Cerebellar nuclear complex (tissue), 1 donor: ENCODE measurements at regions not wholly inside any gene's neighbourhood (a gene's known extent, or its start where the extent isn't known, plus 50 kb on each side); places are given as distances from the start of the nearest gene placed in this dataset.

ENCODE experiments used
- DNase-seq, 2 experiments: peaks; one replicate each; lab custom pipeline; 2025; lab: John Stamatoyannopoulos, UW

DNA sequence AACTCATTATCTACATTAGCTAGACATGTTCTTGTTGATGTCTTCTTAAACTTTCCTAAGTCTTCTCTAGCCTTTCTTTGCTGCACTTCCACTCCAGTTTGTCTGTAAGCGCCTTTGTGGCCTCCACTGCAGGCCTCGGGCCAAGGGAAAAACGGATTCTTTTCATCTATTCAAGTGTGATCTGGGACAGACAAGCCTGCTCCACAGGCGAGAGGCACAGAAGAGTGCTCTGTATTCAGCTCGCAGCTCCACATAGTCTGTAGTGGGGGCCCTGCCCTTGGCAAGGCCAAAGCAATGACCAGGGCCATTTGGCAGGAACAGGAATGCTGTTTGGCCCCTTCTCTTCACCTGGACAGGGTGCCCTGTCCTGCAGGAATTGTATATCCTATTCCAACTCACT, 84.1 kb upstream of the BARX2 start:
- DNase-seq = no peak

DNA sequence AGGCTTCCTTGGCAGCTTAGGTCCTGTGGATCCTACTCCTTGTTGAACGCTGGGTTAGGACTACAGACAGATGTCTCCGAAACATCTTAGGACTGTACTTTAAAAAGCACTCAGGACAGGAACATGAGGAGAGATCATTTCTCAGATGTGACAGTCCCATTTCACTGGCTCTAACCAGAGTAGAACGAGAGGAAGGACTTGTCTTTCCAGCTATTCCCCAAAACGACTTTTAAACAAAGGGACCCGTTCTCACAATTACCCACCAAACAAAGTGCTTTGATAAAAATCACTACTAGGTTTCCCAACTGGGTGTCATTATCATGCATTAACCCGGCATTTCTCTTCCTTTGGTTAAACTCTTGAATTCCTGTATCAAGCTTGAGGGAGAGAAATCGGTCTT, 84.7 kb upstream of the BARX2 start:
- no peak for DNase-seq

DNA sequence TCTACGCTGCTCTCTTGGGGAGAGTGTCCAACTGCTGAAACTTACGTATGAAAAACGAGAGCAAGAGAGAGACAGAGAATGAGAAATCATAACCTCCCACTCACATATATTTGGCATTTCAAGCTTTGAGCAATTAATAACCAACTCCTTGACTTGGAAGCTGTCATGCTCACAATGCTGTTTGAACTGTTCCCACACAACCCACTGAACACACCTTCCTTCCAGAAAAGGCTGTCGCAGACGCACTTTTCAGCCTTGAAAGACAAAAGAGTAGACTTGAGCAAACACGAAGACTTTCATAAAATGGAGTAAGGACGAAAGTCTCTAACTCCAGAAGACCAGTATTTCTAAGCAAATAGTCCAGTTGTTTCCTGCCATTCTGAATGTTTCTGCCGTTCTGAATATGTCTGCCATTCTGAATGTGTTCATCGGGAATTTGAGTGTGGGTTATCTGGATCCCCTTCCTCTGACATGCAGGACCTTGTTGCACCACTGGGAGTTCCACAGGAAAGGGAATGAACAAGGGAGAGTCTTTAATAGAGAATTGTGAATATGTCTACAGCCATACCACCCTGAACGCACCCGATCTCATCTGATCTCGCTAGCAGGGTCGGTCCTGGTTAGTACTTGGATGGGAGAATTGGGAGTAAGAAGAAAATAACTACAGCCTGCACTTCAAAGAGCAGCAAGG, 86.2 kb upstream of the BARX2 start:
- no peak for DNase-seq

DNA sequence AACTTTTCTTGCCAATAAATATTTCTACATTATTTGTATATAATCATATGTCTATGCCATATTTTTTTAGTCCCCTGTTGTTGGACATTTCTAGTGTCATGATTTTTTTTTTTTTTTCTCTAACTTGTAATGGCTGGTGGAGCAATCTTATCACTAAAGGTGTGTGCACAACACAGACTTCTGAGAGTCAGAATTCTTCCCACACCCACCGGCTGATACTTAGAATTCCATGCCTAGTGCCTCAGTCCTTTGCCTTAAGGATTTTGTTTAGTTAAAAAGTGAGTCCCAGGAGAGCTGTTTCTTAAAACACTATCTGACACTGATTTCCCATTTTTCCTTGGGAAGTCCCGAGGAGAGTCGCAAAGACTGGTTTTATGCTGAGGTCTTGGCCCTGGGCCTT, 87.7 kb upstream of the BARX2 start:
- DNase-seq = no peak

DNA sequence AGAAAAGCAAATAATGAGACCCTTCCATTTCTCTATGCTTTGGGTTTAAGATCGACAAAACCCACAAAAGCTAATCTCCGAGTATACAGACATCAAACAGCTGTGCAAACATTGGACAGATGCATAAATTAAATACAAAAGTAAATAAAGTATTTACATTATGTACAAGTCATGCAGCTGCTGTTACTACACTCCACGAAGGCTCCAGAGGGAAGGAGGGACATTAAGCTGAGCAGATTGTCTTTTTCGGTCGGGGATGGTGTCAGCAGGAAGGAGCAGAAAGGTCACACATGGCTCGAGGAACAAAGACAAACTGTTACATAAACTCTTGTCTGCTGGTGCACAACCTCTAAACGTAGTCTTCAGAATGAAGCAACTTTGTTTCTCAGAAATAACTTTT, 88.8 kb upstream of the BARX2 start:
- DNase-seq = no peak

DNA sequence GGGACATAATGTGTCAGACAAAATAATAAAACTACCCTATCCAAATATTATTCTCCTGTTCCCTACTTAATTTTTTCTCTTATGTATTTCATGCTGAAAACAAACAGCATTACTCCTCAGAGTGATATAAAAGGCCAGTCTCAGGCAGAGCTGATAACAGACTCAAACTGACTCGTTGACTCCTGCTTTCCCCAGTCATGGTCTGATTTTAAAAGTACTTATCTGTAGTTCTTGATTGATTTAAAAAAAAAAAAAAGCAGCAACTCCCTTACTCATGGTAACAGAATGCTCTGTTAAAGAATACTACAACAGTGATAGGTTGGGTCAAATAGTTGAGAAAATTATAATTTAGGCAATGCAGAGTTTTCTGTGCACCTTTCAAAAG, 90.3 kb upstream of the BARX2 start:
- no peak for DNase-seq

DNA sequence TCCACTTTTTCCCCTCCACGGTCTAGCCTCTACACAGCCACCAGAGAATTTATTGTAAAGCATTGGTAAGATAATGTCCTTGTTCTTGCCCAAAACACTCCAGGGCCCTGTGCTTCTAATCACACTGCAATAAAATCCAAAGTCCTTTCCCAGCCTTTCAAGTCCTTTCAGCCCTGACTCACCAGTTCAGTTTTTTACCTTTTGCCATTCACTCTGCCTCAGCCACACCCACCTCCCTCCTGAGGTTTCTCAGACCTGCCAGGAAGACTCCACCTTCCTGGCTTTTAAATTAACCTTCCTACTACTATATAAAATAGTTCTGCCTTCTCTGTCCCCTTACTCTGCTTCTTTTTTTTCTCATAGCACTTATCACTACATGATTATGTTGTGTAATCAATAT, 91.0 kb upstream of the ARHGAP32 start:
- DNase-seq = no peak

DNA sequence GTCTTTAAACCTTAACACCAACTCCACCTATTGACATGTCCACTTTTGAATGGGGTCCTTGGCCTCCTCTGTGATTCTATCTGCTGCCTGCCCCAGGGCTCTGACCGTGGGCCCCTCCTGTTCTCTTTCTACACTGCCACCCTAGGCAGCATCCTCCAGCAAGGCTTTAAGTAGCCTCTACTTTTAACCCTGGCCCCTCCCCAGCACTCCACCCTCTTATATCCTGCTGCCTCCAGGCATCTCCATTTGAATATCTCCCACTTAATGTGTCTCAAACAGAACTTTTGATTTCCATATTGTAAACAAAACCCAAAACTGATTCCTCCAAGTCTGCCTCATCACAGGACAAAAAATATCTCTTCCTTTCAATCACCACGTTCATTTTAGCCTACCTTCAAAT, 90.5 kb upstream of the ARHGAP32 start:
- no peak for DNase-seq

DNA sequence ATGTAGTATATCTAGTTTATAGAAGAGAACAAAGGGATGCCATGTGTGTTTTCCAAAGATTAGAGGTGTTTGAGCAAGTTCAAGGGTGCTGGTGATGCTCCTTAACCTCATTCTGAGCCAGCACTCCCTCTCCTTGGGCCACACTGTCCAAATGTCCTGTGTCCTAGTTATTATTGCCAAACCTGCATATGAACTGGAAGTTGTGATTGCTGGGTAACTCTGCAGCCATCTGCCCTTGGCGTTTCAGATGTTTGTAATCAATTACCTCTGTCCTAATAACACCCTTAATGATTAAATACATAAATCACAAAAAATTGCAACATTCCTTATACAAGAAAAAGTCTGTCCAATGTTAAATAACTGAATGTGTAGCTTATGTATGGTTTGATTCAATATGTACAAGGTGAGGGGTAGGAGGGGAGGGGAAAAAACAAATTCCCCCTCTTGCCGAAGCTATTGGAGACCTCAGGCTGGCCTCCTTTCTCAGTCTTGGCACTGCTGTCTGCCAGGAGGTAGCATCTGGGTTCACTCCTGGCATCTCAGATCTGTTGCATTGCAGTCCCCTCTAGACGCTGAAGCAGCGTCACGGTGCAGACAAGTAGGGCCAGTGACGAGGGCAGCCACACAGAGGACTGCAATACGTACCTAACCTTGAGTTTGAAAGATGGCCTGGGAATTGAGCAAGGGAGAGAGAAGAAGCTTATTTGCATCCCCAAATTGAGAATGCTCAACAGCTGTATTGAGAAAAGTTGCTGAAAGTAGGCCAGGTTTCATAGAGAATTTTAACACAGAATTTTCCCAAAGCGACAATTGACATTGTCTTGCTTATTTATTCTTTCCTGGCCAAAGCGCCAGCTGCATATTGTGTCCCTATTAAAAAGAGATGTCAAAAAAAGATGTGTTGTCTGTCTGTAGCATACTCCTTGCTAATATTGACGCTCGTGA, 89.6 kb upstream of the ARHGAP32 start:
- DNase-seq = no peak

DNA sequence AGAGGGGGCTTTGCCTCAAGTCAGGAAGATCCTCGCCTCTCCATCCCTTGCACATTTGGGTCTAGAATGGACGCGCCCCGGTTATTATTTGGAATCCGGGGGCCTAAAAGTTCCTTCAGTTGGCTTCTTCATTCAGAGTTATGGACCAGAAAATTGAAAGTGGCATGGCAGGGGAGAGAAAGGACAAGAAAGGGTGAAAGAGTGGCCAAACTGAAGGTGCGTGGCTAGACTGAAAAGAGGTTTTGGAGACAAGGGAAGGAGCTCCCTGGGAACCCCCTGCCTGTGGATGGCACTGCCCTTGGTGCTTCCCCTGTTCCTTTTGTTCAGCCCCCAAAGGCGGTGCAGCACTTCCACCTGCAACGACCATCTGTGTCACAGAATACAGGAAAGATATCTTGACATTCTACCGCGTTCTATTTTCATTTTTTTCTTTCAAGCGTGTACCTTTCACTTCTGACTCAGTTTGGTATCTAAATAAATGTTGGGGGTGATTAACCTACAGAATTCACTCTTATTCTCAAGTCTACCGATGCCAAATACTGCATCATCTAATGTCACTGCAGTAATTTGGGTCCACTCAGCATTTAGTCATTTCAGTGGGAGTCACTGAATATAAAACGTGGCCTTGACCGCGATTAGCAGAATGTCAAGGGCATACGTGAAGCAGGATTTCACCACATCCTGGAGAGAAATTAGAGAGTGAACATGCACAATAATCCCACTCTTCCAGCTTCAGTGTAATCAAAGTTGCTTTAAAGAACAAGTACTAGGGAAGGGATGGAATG, 88.1 kb upstream of the ARHGAP32 start:
- DNase-seq = no peak

DNA sequence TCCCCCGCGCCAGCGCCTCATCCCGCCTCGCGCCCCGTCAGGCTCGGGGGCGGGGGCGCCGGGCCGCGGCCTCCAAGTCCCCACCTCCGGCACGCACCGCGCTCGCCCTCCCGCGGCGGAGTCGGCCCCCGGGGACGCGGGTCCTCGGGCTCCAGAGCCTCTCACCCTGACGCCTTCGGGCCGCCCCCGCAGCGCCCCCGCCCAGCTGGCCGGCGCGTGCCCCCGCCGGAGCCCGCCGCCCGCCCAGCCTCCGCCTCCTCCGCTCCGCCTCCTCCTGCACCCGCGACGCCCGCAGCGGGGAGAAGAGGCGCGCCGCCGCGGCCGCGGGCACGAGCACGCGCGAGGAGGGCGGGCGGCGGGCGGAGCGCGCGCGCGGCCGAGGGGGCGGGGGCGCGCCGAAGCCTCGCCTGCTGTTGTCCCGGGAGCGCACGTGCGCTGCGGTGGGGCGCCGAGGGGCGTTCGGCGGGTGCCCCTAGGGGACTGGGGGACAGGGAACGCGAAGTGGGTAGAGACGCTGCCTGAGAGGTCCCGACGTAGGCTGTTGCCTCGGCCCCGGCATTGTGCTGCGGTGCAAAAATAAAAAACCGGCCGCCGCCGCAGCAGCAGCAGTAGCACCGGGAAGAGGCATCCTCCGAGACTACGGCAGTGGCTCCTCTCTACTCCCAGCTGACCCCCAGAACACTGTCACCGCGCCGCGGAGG, 87.4 kb upstream of the ARHGAP32 start:
- no peak for DNase-seq

DNA sequence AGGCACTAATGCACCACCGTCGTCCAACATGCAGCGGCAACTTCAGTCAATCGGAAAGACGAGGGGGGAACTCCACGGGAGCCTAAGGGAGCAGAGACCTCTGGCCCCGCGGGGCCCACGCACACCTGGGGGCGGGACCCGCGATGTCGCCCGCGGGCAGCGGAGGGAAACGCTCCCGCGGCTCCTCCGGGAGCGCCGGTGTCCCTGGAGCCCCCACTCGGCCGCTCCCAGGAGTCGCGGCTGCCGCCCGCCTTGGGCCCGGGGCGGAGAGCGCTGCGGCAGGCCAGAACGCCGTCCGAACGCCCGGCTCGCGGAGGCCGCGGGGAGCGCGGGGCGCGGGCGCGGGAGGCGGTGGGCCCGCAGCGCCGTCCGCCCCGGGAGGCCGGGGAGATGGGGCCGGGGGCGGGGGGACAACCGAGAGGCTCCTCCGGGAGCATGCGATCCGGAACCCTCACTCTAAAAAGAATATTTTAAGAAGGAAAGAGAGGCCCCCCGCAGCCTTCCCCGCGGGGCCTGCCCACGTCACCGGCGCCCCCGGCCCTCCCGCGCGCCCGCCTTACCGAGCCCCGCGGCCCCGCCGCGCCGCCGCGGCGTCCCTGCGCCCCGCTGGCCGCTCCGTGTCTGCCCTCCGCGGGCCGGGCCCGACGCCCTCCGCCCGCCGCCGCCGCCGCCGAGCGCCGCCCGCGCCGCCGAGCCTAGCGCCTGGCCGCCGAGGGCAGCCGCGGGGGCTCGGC, 86.6 kb upstream of the ARHGAP32 start:
- DNase-seq = no peak

DNA sequence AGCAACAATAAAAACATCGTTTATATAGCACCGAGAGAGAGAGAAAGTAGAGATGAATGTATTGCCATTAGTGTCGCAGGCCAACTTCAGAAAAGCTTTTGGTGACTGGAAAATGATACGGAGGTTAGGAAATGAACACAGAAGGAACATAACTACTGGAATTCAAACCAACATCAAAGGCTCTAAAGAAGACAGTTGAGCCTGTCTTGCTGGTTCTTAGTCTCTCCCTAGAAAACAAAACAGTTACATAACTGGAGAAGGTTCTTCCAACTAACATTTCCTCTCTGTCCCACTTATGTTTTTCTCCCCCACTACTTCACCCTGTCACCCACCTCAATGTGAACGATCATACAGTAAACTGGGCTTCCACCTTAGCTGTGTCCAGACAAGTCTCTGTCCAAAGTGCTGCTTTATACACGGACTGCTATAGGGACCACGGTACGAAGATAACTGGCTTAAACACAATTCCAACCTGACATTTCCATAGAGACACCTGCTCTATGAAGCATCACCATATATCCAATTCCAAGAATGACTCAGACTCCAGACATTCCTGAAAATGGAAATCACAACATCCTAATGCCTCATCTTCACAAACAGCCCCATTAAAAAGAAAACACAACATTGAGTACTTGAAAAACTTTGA, 85.2 kb upstream of the ARHGAP32 start:
- no peak for DNase-seq

DNA sequence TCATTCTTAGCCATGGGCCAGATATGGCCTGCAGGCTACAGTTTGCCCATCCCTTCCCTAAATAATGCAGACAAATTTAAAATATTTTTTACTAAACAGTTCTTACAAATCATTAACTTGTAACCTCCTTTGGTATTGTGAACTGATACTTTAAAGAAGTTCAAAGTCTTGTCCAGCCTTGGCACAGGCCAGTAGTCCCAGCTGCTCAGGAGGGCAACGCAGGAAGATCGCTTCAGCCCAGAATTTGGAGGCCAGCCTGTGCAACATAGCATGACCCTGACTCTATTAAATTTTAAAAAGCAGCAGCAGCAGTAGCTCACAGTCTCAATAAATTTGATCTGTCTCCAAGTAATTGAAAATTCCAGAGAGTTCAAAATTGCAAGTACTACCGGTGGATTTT, 83.7 kb upstream of the ARHGAP32 start:
- no peak for DNase-seq

DNA sequence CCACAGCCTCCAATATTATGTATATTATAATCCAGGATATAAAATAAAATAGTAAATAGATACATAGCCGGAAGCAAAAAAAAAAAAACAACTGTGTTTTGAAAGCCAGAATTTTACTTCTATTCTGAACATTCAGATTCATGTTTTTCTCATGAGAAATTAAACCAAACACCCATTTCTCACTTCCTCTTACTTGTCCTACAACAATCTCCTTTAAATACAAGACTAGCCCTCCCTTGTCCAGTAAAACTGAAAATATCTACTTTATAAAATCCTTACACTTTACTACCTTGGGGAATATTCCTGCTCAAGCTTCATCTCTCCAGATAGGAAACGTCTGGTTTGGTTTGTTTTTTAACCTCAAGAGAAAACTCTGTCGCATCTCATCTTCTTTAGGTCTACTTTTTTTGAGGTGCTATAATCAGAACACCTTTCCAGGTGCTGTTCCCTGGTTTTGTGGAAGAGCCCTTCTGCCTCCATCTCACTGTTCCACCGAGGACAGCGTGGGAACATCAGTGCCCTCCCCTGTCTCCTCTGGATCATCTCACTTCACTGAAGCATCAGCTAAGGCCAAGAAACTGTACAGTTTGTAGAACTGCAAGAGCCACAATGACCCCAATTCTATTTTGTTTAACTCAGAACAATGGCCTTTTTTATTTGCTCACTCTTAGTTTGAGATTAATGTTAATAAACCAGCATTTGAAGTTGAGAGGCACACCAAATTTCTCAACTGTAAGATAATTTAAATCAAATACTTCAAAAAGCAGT, 82.0 kb upstream of the ARHGAP32 start:
- DNase-seq = no peak

DNA sequence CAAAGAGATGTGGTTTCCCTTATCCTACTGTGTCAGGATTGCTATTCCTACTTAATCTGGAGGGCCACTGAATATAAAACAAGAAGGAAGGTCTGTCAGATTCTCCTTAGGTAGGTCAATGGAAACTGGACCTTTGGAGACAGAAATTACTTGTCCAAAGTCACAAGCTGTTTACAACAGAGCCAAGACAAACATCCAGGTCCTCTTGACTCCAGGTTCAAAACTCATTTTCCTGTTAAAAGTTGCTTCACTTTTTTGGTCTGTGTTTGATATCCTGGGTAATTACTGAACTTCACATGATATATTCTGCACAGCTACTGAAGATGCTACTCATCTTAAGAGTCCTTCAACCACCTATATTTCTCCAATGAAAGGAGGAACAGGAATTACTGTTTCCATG, 81.2 kb upstream of the ARHGAP32 start:
- DNase-seq = no peak

DNA sequence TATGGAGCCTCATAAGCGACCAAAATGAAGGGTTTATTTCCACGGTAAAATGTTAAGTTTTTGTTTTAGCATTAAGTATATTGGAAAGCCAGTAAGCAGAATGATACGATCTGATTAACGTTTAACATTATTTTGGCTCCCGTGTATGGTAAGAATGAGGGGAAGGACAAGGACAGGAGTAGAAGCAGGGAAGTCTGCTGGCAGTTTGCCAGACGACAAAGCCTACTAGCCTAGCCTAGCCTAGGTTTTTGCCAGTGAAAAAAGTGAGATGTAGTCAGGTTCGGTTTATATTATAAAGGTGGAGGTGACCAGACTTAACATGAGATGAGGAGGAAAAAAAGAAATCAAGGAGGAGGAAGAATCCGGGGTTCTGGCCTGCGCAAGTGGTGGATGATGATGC, 78.9 kb upstream of the ARHGAP32 start:
- no peak for DNase-seq

DNA sequence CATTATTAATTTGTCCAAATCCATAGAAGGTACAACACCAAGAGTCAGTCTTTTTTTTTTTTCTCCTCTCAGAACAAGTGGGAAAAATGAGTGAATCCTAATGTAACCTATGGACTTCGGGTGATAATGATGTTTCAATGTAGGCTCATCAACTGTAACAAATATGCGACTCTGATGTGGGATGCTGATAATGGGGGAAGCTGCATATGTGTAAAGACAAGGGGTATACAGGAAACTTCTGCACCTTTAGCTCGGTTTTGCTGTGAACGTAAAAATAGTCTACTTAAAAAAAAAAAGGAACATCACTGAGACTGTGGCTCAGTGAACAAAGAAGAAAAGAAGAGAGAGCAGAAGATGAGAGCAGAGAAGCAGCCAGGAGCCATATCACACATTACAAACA, 78.3 kb upstream of the ARHGAP32 start:
- no peak for DNase-seq

DNA sequence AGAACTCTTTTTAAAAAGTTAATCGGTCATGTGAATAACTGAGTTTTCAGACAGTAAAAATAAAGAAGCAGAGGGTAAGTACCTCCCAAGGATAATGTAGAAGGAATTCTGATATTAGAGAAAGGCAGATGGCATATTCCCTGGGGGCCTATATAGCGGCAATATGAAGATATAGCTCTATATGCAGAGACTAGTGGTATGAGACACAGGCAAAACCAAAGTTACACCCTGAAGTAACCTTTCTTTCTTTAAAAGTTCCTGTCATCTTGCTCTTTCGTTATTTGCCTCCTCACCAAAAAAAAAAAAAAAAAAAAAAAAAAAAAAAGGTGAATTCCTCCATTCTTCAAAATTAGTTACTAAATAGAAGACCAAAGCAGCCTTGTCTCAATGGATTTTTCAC, 76.2 kb upstream of the ARHGAP32 start:
- no peak for DNase-seq

DNA sequence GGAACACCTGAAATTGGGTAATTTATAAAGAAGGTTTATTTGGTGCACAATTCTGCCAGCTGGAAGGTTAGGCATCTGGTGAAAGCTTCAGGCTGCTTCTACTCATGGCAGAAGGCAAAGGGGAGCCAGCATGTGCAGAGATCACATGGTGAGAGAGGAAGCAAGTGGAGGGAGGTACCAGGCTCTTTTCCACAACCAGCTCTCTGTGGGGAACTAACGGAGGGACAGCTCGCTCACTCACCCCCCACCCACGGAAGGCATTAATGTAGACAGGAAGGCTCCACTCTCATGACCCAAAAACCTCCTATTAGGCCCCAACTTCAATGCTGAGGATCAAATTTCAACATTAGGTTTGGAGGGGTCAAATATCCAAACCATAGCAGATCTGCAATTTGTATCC, 75.6 kb upstream of the ARHGAP32 start:
- DNase-seq = no peak
